ENCODE measurements at regions not wholly inside any gene's neighbourhood (a gene's known extent, or its start where the extent isn't known, plus 50 kb on each side); places are given as distances from the start of the nearest gene placed in this dataset.

GRCh38 chr2:136058262-136058661, 59.7 kb downstream of the CXCR4 start:
- no peak for TF ChIP-seq EZH2 (IDR thresholded peaks at IDR 0.05; ENCODE audit: low read depth)
- TF ChIP-seq CTCF (conservative IDR thresholded peaks at IDR 0.05) = no peak
- Histone ChIP-seq H3K79me2 (ENCODE audit: low read depth) (no peaks in the 10 kb centered on the region), H3K4me2 (no peak overlapping the region), H3K4me1 (replicated peaks; ENCODE audit: insufficient read depth) (no peaks in the 10 kb centered on the region), H2AFZ (no peak overlapping the region), H4K20me1 (ENCODE audit: insufficient read depth) (no peaks in the 10 kb centered on the region), H3K27ac (no peak overlapping the region), H3F3A (ENCODE audit: insufficient read depth, low read depth) (no peaks in the 10 kb centered on the region), H3K9me3 (ENCODE audit: insufficient read depth, low read depth) (no peaks in the 10 kb centered on the region), H3K9me2 (ENCODE audit: insufficient read depth) (no peaks in the 10 kb centered on the region), H3K36me3 (ENCODE audit: low read depth) (no peaks in the 10 kb centered on the region), H3K4me3 (no peak overlapping the region), H3K27me3 (ENCODE audit: insufficient read depth, low read depth) (no peaks in the 10 kb centered on the region)
- DNase-seq = no peak
- intact Hi-C loops (cut with micrococcal nuclease; ENCODE audit: unreplicated experiment) = no loop called here
- CTCF ChIA-PET = no interaction called here
- POLR2A ChIA-PET (ENCODE audit: unreplicated experiment) = no interaction called here
- BruUV-seq (replicated peaks) = no TSS peak

GRCh38 chr2:136057802-136058140, 60.2 kb downstream of the CXCR4 start:
- no peak overlapping the region for H3K27ac ChIP-seq
- POLR2A ChIA-PET (ENCODE audit: unreplicated experiment) = no interaction called here
- no peak for DNase-seq
- intact Hi-C loops (cut with micrococcal nuclease; ENCODE audit: unreplicated experiment) = no loop called here
- CTCF ChIA-PET = no interaction called here
- BruUV-seq (replicated peaks) = no TSS peak
- H3K4me1 ChIP-seq (replicated peaks; ENCODE audit: insufficient read depth) = no peaks in the 10 kb centered on the region
- no peaks in the 10 kb centered on the region for H3K9me2 ChIP-seq (ENCODE audit: insufficient read depth)
- no peaks in the 10 kb centered on the region for H3F3A ChIP-seq (ENCODE audit: insufficient read depth, low read depth)
- TF ChIP-seq CTCF (conservative IDR thresholded peaks at IDR 0.05) (no peak), EZH2 (IDR thresholded peaks at IDR 0.05; ENCODE audit: low read depth) (no peak)
- H3K4me3 ChIP-seq = no peak overlapping the region
- H3K4me2 ChIP-seq = no peak overlapping the region
- no peaks in the 10 kb centered on the region for H3K9me3 ChIP-seq (ENCODE audit: insufficient read depth, low read depth)
- H4K20me1 ChIP-seq (ENCODE audit: insufficient read depth) = no peaks in the 10 kb centered on the region
- no peaks in the 10 kb centered on the region for H3K27me3 ChIP-seq (ENCODE audit: insufficient read depth, low read depth)
- no peaks in the 10 kb centered on the region for H3K79me2 ChIP-seq (ENCODE audit: low read depth)
- H3K36me3 ChIP-seq (ENCODE audit: low read depth) = no peaks in the 10 kb centered on the region
- no peak overlapping the region for H2AFZ ChIP-seq

- Histone ChIP-seq H2AFZ (no peak overlapping the region), H3K4me1 (replicated peaks; ENCODE audit: insufficient read depth) (no peaks in the 10 kb centered on the region), H3K27me3 (ENCODE audit: insufficient read depth, low read depth) (no peaks in the 10 kb centered on the region), H3K36me3 (ENCODE audit: low read depth) (no peaks in the 10 kb centered on the region), H3K27ac (no peak overlapping the region), H3K79me2 (ENCODE audit: low read depth) (no peaks in the 10 kb centered on the region), H4K20me1 (ENCODE audit: insufficient read depth) (no peaks in the 10 kb centered on the region), H3F3A (ENCODE audit: insufficient read depth, low read depth) (no peaks in the 10 kb centered on the region), H3K4me3 (no peak overlapping the region), H3K4me2 (no peak overlapping the region), H3K9me3 (ENCODE audit: insufficient read depth, low read depth) (no peaks in the 10 kb centered on the region), H3K9me2 (ENCODE audit: insufficient read depth) (no peaks in the 10 kb centered on the region)
- intact Hi-C loops (cut with micrococcal nuclease; ENCODE audit: unreplicated experiment) = no loop called here
- no peak for TF ChIP-seq EZH2 (IDR thresholded peaks at IDR 0.05; ENCODE audit: low read depth)
- no peak for TF ChIP-seq CTCF (conservative IDR thresholded peaks at IDR 0.05)
- BruUV-seq (replicated peaks) = no TSS peak
- ChIA-PET POLR2A (ENCODE audit: unreplicated experiment) (no interaction called here), CTCF (no interaction called here)
- DNase-seq = no peak
Observed at GRCh38 chr2:136057023-136057801, 60.7 kb downstream of the CXCR4 start.

Measured in PC-9 (cell line).